ENCODE measurements at regions not wholly inside any gene's neighbourhood (a gene's known extent, or its start where the extent isn't known, plus 50 kb on each side); places are given as distances from the start of the nearest gene placed in this dataset.
"Not testable (repeated sequence)": the region's sequence is repeated elsewhere in the genome, so short reads cannot be mapped to it uniquely, and the experiment has no call there.

DNA sequence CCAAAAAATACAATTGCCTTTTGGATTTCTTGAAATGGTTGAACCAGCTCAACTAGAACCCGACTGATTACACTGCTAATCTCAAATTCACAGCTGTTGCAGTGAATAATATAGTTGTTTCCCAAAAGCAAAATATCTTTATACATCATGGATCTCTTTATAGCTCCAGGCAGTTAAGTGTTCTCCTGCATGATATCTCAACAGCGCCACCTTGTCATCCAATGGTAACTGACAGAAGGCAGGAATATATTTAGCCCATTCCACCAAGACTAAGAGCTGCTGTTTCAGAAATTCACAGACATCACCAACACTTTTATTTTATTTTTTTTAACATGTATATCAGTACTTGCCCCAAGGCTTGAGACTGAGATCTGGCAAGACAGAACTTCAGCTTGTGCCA lies 1141.0 kb upstream of the PRR20A start:
- DNase-seq (ENCODE audit: insufficient read length, low spot score) (no peak), FAIRE-seq (no peak)

DNA sequence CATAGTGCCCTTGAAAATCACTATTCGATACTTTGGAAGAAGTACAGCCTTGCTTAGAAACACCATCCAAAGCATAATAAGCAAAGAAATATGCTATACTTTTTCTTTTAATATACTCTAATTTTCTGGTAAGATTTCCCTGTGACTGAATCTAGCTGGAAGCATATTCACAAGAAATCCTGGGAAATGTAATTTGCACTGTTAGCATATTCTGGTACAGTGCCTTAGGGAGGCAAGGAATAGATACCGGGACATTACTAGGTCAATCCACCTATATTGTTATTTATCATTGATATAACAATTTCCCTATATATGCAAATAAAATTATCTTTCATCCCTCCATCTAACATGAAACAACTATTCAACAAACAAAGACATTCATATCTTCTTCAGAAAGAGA lies 1131.3 kb upstream of the PRR20A start:
- DNase-seq (ENCODE audit: insufficient read length, low spot score) (no peak), FAIRE-seq (no peak)

DNA sequence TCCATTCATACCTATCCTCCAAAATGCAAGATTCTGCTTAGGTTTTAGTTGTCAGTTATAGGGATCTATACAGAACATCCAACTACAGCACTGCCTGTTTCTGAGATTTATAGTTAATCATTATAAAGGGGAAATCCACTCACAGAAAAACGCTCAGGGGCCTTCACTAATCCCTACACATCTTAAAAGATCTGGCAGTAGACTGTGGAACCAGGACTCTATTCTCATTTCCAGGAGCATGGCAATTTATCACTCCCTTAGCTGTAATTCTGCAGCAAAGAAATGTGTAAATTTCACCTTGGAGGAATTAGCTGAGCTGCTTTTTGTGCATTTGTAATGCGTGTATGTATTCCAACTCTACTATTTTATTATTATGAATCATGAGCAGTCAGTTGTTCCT lies 1128.1 kb upstream of the PRR20A start:
- FAIRE-seq (no peak), DNase-seq (ENCODE audit: insufficient read length, low spot score) (no peak)

DNA sequence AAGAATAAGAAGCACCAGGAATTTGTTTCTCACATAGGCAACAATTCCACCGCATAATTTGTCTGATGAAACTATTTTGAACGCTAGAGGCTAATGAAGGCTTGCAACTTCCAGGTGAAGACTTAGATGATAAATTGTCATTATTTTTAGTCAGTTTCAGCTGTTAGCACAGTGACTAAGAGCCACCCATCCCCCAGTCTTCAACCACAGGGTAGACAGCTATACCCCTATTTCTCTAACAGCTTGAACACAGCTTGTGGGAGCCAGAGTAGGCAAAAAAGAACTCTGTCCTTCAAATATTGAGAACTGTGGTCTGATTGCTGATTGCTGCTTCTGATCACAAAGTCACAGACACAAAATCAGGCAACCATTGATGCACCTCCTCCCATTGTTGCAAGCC lies 1124.8 kb upstream of the PRR20A start:
- DNase-seq (ENCODE audit: insufficient read length, low spot score): no peak
- no peak for FAIRE-seq

DNA sequence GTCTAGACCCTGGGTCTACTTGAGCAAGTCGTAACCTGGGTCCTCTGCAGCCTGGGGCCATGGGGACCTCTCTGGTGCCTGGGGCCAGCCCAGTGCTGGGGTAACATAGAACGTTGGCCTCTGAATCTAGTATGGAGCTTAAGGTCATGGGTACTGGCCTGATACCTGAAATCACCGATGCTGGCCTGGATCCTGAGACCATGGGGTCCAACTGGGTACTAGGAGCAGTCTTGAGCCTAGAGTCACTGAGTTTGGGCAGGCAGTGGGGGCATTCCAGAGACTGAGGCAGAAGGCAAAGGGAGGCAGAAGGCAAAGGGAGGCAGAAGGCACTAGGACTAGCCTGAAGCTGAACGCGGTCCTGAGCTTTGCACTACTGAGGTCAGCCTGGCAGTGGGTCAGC lies 1121.1 kb upstream of the PRR20A start:
- FAIRE-seq: no peak
- DNase-seq (ENCODE audit: insufficient read length, low spot score): no peak

DNA sequence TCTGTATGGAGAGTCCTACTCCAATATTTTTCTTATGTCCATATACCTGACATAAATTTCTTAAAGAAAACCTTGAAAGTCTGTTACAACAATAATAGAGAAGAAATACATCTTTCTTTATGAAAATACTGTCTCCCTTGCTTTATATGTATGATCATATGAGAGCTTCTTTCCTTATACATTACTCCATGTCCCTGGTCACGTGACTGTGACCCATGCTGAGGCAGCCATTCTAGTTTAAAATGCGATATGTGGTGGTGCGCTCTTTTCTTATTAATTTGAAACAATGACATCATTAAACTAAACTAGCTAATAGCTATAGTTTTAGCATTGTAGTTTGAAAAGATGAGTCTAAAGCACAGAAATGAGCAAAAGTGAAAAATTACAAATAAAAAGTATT lies 1120.3 kb upstream of the PRR20A start:
- DNase-seq (ENCODE audit: insufficient read length, low spot score): no peak
- FAIRE-seq: no peak

DNA sequence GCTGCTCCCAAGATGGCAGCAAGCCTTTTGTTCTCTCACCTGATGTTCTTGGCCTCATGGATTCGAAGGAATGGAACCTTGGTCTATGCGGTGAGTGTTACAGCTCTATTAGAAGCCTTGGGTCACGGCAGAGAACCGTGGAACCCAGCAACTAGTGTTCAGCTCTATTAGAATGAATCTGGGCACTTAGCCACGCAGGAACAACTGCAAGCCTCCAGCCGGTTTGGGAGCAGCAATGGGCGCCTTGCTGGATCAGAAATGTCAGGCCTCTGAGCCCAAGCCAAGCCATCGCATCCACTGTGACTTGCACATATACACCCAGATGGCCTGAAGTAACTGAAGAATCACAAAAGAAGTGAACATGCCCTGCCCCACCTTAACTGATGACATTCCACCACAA lies 1100.7 kb upstream of the PRR20A start:
- FAIRE-seq (no peak), DNase-seq (ENCODE audit: insufficient read length, low spot score) (no peak)

DNA sequence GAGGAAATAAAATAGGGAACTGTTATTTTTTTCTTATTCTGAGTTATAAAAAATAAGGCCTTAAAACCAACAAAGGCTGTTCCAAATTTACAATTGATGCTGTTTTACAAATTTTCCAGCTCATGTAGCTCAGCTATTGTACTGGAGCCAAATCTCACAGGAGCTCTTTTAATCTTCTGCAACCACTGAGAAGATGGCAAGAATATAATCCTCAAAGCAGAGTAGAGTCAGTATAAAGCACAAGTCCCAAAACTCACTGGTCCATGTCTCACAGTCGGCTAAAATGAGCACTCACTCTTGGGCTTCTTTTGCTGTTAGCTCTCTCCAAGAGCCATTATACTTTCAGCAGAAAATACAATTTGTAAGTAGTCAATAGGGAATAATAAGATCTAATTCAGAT lies 1074.4 kb upstream of the PRR20A start:
- no peak for DNase-seq (ENCODE audit: insufficient read length, low spot score)
- FAIRE-seq: no peak

DNA sequence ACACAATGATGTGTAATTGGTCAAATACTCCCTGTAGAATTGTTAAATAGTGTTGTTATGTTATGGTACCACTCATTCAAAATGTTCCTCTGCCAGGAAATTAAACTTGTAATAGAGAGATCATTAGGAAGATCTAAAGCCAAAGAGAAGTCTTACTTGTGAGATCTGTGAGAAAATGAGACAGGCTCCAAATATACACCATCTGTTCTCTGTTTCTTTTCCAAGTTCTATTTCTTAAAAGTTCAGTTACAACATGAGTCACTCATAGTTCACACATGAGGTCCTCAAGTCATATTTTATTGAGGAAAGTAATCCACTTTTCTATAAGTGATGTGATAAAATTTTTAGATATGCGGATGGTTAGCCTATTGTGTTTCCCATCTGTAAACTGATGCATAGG lies 1038.1 kb upstream of the PRR20A start:
- DNase-seq (ENCODE audit: insufficient read length, low spot score) (no peak), FAIRE-seq (no peak)

DNA sequence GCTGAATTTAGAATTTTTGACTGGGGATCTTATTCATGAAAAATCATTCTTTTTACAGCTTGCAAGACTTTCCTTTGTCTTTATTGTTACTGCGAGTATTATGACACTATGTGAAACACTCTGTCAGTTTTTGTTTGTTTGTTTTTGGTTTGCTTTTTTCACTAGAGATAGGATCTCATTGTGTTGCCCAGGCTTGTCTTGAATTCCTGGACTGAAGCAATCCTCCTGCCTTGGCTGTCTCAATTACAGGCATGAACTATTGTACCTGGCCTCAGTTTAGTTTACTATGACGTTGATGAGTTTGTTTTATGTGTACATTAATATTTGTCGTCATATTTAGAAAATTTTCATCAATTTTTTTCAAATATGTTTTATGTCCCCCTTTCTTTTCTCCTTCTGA lies 1030.0 kb upstream of the PRR20A start:
- DNase-seq (ENCODE audit: insufficient read length, low spot score): no peak
- FAIRE-seq: no peak

DNA sequence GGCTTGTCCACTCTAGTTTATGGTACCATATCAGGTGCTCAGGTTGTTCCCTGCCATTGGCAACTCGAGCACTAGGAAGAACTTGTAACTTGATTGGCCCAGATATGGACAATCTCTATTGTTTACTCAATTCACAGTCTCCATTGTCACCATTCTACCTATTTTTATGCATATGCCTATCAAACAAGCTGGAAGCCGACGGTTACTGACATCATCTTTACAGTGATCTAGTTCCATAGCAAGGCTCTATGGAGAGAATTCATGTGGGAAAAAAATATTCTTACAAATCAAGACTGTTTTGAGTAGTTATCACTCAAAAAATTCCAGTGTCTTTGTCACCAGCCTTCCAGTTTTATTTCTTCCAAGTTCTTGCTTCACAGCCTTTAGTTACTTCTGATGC lies 1006.2 kb upstream of the PRR20A start:
- no peak for DNase-seq (ENCODE audit: insufficient read length, low spot score)
- FAIRE-seq: no peak

DNA sequence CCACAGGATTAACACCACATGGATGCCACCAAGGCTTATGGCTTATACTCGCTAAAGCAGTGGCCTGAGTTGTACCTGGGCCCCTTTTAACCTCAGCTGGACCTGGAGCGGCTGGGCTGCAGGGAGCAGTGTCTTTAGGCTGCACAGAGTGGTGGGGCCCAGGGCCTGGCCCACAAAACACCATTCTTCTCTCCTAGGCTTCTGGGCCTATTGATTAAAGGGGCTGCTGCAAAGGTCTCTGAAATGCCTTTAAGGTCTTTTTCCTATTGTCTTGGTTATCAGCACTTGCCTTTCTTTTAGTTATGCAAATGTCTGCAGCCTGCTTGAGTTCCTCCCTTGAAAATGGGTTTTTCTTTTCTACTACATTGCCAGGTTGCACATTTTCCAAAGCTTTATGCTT lies 973.9 kb upstream of the PRR20A start:
- no peak for DNase-seq (ENCODE audit: insufficient read length, low spot score)
- FAIRE-seq: no peak

DNA sequence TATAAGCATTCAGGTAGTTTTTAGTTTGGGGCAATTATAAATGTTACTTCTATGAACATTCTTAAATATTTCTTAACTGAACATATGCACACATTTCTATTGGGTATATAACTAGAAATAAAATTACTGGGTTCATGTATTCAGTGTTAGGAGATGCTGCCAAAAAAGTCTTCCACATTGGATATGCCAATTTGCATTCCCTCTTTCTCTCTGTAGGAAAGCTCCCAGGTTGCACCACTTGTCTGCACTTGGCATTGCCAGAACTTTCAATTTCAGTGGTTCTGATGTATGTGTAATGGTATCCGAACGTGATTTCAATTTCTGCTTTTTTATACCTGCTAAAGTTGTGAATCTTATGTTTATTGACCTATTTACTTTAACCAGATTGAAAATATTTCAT lies 972.1 kb upstream of the PRR20A start:
- FAIRE-seq (no peak), DNase-seq (ENCODE audit: insufficient read length, low spot score) (no peak)

DNA sequence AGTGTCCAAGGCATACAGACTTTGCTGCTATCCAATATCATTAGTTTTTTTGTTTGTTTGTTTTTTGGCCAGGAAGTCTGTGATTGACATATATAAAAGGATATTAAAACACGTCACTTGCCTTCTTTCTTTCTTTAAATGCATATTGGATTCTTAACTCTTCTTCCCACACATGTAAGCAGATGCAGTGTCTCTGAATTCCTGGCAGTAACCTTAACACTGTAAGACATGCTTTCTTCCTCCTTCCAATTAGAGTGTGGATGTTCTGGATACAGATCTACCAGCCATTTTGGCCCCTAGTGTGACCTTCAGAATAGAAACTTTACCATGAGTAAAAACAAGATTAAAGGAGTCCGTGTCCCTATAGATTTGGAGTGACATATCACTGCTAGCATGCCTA lies 967.4 kb upstream of the PRR20A start:
- FAIRE-seq (no peak), DNase-seq (ENCODE audit: insufficient read length, low spot score) (no peak)

DNA sequence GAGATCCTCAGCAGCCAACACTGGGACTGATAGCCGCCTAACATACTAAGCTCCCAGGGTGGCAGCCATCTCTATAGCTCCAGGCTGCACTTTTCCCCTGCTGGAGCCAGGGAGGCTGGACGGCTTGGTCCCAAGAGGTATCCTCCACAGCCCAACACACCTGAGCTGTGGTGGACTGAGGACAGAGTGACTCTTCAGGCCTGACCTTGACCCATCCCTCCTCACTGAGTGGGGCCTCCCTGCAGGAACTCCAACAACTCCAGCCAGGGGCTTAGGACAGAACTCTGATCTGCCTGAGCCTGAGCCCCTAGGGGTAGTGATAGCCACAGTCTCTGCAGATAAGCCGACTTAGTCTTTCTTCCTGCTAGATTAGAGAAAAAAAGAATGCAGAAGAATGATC lies 958.1 kb upstream of the PRR20A start:
- no peak for FAIRE-seq
- DNase-seq (ENCODE audit: insufficient read length, low spot score): no peak

DNA sequence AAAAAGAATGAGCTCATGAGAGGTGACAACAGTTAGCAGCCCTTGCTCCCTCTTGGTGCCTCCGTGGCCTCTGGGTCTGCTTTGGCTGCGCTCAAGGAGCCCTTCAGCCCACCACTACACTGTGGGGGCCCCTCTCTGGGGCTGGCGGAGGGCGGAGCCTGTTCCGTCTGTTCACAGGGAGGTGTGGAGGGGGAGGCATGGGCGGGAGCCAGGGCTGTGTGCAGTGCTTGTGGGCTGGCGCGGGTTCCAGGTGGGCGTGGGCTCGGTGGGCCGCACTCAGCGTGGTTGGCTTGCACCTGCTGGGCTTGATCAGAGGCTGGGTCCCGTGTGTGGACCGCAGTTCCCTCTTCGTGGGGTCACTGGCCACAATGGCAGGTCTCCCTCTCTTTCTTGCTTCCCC lies 953.4 kb upstream of the PRR20A start:
- no peak for FAIRE-seq
- no peak for DNase-seq (ENCODE audit: insufficient read length, low spot score)

DNA sequence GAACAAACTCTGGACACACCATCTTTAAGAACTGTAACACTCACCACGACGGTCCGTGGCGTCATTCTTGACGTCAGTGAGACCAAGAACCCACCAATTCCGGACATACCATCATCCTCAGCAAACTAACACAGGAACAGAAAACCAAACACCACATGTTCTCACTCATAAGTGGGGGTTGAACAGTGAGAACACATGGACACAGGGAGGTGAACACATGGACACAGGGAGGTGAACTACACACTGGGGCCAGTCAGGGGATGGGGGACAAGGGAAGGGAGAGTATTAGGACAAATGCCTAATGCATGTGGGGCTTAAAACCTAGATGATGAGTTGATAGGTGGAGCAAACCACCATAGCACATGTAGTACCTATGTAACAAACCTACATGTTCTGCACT lies 952.1 kb upstream of the PRR20A start:
- not testable (repeated sequence) for FAIRE-seq; DNase-seq (ENCODE audit: insufficient read length, low spot score)

DNA sequence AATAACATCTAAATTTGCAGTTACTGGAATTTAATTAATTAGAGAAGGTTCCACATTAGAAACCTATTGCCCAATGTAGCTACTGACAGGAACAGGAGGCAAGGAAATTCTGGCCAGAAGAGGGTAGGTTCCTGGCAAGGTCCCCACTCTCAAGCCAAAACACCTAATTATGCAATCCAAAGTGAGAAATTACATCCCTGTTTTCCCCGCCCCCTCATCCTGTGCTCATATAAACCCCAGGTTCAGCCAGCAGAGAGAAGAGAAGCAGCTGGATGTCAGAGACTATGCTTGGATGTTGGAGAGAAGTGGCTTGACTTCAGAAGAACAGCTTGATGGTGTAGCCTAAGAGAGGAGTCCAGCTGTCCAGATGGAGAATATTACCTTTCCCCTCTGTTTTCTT lies 951.3 kb upstream of the PRR20A start:
- FAIRE-seq (no peak), DNase-seq (ENCODE audit: insufficient read length, low spot score) (no peak)

DNA sequence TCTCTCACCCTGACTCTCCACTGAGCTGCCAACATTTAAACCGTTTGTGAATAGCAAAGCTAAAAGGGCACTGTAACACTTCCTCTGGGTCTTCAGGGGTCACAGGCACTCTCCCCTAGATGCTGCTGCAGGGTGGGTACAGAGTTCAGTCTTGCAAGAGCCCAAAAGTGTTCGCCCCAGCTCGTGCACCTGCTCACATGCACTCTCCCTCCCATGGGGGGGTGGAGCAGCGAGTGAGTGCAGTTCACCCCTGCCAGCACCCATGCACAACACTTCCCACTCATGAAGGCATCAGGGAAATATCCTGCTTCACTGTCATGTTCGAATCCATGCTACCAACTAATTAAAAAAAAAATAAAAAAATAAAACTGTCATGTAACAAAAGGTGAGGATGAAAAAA lies 950.7 kb upstream of the PRR20A start:
- FAIRE-seq: no peak
- DNase-seq (ENCODE audit: insufficient read length, low spot score): no peak

DNA sequence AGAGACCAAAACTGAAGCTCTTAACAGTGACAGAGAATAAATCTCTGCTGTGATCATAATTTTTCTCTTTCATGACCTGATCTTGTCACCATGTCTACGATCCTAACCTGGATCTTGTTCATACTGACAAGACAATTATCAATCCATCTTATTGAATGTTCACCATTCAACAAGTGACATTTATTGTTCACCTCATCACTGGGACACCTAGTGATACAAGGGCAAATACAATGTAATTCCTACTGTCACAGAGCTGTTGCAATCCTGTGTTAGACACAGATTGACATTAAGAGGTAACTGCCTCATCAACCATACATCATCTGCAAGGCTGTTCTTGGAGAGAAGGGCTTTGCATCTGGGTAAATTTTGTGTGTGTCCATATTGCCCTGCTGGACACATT lies 942.4 kb upstream of the PRR20A start:
- no peak for DNase-seq (ENCODE audit: insufficient read length, low spot score)
- FAIRE-seq: no peak

DNA sequence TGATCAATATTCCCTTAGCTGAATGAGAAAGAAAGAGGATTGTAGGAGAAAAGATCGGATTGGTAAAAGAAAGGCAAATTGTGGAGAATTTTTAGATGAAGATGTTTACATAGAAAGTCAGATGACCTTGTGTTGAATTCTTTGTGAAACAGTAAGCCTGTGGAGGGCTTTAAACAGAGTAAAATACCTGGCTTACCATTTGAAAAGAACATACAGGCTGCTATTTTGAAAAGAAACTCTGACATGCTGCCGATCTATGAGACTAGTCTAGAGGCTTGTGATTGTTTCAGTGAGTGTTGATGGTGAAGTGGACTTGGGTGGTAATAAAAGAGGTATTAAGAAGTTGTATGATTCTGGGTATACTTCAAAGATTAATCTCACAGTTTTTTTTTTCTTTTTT lies 938.9 kb upstream of the PRR20A start:
- DNase-seq (ENCODE audit: insufficient read length, low spot score) (no peak), FAIRE-seq (no peak)

DNA sequence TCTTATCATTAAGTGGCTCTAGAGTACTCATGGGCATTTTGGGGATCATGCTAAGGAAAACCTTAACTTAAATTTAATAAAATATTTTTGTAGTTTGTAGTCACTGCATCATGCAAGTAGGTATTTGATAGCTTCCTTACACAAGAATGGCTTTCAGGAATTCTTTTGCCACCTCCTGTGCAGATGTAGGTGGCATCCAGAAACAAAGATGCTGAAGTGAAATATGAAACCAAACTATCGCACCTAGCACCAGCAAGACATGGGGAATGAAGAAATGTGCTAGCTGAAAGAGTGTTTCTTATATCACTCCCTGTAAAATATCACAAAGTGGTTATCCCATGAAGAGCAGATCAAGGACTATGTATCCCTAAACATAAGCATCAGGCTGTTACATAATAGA lies 924.5 kb upstream of the PRR20A start:
- no peak for DNase-seq (ENCODE audit: insufficient read length, low spot score)
- FAIRE-seq: no peak

DNA sequence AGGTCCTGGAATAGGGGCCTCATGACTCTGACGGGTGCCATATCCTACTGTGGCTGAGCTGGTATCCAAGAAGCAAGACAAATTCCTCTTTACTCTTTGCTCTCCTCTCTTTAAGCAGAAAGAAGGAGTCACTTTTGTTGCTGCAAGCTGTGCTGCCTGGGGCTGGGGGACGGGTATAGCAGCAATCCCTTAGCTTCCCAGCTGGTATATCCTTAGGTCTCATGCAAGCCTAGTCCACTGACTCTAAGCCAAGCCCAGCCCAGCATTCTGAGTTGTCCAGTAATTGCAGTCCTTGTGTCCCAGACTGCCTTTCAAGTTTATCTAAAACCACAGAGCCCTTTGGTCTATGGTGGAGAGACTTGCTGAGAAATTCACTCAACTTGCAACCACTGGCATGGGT lies 893.0 kb upstream of the PRR20A start:
- DNase-seq (ENCODE audit: insufficient read length, low spot score): no peak
- FAIRE-seq: no peak

DNA sequence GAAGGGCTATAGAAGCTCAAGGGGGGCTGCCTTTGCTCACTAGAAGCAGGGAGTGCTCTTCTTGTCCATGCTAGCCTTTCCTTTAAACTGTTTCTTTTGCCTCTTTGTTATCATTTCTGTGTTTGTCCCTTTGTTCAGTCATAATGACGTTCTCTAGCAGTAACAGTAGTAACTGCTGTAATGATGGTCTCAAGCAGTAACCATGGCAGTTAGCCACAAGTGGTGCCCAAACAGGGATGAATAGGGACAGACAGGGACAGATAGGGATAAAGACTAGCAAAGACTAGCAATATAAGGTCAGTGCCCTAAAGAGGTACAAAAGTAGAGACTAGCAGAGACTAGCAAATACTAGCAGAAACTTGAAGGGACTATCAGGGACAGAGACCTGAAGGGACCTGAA lies 869.0 kb upstream of the PRR20A start:
- DNase-seq (ENCODE audit: insufficient read length, low spot score) (no peak), FAIRE-seq (no peak)
